Right forelimb (tissue), 1 donor: ENCODE measurements at regions not wholly inside any gene's neighbourhood (a gene's known extent, or its start where the extent isn't known, plus 50 kb on each side); places are given as distances from the start of the nearest gene placed in this dataset.
"Not testable (repeated sequence)": the region's sequence is repeated elsewhere in the genome, so short reads cannot be mapped to it uniquely, and the experiment has no call there.

ENCODE experiments used
- DNase-seq: peaks from one replicate; pipeline ENCODE4 v3.0.0-alpha.2; 2018

DNA sequence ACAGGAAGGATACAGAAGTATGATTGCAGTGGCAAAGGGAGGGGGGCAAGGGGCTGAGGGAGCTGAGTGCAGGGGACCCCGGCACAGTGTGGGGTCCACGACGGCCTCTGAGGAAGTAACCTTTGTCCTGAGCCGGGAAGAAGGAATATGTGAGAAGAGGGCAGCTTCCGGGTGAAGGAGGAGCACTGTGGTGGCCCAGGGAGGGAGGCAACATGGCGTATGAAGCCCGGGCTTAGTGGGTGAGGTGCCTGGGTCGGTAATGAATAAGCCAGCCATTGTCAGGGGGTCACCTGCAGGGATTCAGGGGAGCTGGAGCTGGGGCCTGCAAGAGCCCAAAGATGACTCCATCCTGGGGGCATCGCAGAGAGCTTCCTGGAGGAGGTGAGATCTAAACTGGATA lies 200.4 kb downstream of the FOXD2 start:
- no peak for DNase-seq

DNA sequence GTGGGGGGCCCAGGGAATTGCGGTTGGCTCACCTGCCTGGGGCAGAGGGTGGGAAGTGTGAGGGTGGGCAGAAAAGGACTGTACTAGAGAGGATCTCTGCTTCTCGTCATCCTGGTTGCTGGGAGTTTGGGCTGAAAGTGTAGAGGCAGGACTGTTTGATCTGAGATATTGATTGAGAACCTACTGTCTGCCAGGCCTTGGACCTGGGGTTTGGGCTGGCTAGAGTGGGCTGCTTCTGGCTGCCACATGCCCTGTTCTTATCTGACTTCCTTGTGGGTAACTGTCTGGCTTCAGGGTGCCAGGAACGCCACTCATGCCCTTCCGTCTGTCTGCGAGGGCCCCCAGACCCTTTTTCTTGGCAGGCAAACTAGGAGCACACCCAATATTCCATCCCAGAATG lies 200.9 kb downstream of the FOXD2 start:
- no peak for DNase-seq

- peak; percentile 62 for DNase-seq
Observed at GRCh38 chr1:47643306-47644211, 205.7 kb downstream of the FOXD2 start.

GRCh38 chr1:47644212-47644573 lies 206.3 kb downstream of the FOXD2 start:
- DNase-seq = no peak

DNA sequence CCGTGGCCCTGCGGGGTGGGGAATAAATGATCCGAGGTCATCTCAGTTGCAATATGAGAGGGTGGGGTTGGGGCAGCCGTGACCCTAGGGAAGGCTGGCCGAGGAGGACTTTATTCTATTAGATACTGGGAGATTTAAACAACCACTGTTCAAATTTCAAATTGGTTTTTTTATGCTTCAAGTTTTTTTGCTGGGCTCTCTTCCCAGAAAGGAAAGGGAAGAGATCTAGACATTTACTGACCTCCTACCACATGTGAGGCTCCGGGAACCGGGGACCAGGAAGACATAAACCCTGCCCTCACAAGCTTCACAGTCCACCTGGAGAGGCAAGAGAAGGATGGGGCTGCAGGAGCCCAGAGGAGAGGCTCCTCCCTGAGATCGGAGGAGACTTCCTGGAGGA lies 207.3 kb downstream of the FOXD2 start:
- DNase-seq = no peak

- DNase-seq = no peak
Observed at GRCh38 chr1:47646676-47647075, 208.8 kb downstream of the FOXD2 start.

- DNase-seq = no peak
Observed at GRCh38 chr1:47647327-47647845, 209.5 kb downstream of the FOXD2 start.

DNA sequence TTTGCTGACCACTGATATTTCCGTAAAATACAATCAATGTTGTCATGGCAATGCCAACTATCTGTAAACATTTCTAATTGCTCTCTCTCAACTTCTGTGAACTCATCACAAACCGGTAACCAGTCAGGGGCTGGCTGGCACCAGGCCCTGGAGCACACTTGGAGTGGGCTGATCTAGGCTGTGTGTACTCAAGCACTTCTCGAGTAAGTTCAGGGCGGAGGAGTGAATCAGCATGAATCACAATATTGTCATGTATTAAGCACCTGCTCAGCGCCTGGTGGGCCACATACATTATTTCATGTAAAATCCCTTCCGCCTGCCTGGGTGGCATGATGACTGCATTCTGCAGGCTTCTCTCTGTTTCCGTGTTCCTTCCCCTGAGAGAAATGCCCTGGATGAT lies 212.4 kb downstream of the FOXD2 start:
- DNase-seq = no peak

DNA sequence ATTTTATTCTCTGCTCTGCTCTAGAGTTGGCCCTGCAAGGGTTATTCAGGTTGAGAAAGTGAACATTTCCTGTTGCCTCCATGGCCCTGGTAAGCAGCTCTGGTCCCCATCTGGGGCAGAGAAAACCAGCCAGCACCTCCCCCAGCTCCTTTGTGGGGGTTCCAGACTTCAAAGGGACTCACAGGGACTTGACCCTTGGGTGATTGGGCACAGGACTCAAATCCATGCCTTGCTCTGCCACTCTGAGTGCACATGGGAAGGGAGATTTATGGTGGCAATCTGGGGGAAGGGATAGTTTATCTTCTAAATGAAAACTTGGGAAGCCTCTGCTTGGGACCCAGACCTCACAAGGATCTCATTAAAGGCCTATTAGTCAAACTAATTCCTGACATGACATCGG lies 212.8 kb downstream of the FOXD2 start:
- no peak for DNase-seq

- DNase-seq = no peak
Observed at GRCh38 chr1:47651311-47652089, 213.7 kb downstream of the FOXD2 start.

DNA sequence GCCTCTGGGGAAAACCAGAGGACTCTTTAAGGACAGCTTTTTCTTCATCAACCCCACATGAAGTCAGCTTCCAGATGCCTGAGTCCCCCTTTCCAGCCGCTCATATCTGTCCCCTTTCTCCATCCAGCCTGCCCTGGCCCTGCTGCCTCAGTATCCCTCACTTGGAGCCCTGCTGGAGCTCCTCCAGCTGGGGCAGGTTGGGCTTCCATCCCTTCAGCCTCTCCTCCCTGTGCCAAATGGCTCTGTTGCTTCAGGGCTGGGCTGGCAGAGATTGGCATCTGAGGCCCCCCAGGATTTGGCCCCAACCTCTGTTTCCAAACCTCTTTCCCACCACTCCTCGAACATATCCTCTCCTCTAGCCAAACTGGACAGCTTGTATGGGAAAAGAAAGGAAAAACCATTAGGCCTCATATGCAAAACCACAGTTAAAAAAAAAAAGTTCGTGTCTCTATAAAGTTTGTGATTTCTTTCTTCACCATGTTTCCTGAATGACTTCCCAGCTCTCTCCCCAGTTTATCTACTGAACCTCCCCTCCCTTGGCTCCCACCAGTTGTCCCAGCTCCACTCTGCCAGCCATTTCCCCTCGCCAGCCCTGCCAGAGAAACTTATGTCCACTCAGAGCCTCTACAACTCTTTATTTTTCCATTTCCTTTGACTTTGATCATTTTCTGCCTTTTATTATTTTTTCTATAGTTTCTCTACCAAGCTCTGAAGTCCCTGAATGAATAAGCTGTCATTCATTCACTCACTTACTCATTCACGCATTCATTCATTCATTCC lies 217.9 kb downstream of the FOXD2 start:
- DNase-seq = no peak

DNA sequence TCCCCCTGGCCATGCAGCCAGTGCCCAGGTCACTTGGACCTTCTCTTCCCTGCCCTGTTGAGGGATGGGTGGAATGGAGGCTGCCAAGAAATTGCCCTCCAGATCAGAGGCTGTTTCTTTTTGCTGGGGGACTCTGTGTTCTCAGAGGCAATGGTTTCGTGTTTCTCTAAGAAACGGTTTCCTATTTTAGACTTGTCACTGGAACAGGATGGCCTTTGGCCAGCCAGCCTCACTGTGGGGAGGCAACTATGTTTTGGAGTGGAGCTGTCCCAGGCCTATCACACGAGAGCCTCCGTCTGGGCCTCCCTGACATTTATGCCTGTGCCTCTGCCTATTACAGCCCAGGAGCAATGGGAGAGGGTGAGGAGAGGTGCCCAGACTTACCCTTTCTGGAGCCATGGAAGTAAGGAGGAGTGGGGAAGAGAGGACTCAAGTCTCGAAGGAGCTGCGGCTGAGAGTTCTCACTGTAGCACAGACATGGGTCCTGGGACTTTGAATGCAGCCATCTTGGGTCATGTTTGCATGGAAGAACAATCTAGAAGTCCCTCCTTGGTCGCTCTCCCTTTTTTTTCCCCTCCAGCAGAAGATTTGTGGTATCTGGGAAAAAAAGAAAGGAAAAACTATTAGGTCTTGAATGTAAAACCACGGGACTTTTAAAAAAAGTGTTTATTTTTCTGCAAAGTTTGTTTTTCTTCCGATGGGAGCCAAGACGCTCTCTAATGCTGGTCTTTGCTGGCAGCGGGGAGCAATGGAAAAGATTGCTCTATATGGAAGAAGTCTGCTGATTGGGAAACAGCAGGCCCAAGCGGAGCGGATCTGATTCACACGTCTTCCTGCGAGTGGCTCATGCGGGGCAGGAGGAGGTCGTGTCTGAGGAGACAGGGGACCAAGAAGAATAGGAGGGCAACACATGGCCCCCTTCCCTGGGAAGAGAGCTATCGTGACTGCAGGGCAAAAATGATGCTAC lies 219.2 kb downstream of the FOXD2 start:
- DNase-seq = no peak

DNA sequence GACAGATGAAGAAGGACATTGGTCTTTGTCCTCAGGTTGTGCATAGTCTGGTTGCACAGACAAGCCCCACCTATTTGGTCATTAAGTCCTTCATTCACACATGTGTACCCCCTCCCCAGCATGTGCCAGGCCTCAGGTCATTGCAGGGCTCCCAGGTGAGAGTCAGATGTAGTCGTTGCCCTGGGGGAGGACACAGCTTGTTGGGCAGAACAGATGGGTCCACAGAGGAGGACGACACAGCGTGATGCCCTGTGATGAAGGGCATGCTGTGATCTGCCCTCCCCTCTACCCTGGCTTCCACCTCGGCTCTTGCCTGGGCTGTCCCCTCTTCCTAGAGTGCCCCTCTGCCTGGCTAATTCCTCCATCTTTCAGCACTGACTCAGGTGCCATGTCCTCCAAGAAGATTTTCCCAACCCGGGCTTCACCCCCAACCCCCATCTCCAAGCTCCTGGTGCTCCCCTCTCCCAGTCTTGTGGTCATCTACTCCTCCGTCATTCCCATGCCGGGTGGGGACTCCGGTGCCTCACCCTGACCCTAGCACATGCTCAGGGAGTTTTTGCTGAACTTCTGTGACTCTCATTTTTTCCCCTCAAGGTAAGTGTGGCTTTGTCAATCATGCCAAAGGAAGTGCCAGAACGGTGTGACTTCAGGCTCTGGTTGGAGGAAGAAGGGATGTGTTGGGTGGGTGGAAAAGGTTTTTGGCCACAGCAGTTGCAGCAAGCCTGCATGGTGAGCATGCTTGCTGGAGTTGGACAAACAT lies 220.5 kb downstream of the FOXD2 start:
- DNase-seq = no peak

DNA sequence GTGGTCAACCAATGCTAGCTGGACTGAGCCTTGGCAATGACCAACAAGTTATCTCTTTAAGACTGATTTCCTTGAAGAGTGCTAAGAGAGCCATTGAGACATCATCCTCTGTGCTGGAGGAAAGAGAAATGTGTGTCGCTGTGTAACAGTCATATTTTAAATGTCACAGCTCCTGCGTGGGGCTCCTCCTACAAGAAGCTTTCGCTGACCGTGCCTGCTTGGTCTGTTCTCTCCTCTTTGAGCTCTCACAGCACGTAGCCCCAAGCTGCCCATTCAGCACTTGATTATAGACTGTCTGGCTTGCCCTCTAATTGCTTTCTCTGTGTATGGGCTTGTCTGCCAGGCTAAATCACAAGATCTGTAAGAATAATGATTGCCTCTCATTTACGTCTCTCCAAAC lies 221.3 kb downstream of the FOXD2 start:
- peak; percentile 26 for DNase-seq

DNA sequence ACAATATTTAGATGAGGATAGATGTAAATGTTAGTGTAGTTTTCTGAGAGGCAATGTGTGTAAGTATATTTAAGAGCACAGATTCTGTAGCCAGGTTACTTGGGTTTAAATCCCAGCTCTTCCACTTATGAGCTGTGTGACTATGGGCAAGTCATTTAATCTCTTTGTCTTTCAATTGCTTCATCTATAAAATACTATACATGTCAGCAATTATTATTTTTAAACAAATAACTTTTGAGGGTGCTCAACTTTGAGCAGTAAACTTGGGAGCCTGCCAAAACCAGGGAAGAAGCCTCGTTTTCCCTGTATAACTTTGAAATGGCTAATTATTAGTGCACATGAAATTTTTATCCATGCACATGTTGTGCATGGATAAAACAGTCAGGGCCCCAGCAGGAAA lies 222.8 kb downstream of the FOXD2 start:
- DNase-seq = no peak

GRCh38 chr1:47661040-47661439 lies 223.2 kb downstream of the FOXD2 start:
- peak; percentile 25 for DNase-seq

DNA sequence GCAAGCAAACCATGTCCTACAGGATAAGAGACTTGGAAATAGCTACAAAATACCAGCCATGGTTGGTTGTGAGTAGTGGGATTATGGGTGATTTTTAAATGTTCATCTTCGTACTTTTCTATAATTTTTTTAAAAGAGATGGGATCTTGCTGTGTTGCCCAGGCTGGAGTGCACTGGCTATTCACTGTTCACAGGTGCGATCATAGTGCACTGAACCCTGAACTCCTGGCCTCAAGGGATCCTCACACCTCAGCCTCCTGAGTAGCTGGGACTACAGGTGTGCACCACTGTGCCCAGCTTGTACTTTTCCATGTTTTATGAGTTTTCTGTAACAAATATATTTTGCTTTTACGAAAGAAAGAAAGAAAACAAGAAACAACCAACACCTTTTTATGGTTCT lies 224.2 kb downstream of the FOXD2 start:
- peak; percentile 19 for DNase-seq

DNA sequence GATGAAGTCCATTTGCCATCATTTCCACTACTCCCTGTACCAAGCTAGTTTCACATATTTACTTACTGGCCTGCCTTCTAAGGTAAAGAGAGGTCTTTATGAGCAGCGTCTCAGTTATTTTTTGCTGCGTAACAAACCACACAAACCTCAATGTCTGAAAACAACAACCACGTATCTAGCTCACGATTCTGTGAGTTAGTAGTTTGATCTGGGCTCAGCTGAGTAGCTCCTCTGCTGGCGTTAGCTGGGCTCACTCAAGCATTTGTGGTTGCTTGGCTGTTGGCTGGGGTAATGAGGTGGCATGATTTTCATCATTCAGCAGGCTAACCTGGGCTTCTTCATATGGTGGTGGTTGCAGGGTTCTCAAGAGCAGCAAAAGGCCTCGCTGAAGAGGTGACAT lies 225.4 kb downstream of the FOXD2 start:
- DNase-seq = peak; percentile 29

DNA sequence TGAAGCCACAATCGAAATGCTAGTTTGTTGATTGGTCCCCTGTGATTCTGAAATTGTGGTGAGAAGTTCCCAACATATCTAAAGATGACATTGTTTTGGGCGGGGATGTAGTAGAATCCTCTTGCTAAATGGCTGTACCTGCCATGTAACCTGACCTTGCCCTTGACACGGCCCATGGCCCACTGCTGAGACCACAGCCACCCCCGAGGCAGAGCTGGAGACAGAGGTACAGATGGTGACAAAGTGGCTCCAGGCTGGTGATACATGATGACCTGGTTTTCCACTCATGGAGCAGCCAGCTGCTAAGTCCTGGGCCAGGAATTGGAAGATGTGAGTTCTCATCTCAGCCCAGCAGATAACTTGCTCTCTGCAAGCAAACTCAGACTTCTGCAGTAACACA lies 226.5 kb downstream of the FOXD2 start:
- DNase-seq = peak; percentile 18

DNA sequence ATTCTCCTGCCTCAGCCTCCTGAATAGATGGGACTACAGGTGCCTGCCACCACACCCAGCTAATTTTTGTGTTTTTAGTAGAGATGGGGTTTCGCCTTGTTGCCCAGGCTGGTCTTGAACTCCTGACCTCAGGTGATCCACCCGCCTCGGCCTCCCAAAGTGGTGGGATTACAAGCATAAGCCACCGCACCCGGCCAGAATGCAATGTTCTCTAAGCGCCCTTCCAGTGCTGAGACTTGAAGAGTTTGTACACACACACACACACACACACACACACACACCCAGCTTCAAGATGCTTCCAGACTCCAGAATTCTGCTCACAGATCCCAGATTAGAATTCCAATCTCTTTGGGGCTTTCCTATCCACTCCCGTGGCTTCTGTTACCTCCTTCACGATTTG lies 227.1 kb downstream of the FOXD2 start:
- not testable (repeated sequence) for DNase-seq

- DNase-seq = no peak
Observed at GRCh38 chr1:47669081-47669585, 231.3 kb downstream of the FOXD2 start.
